ENCODE measurements at regions not wholly inside any gene's neighbourhood (a gene's known extent, or its start where the extent isn't known, plus 50 kb on each side); places are given as distances from the start of the nearest gene placed in this dataset.

GRCh38 chr10:71042216-71042615 lies 153.9 kb upstream of the PCBD1 start:
- Histone ChIP-seq H4K20me1 (ENCODE audit: insufficient read depth, low read length, poor library complexity, severe bottlenecking) (no peaks in the 10 kb centered on the region), H3K79me2 (ENCODE audit: insufficient read depth, low read length) (no peaks in the 10 kb centered on the region), H3K9me3 (ENCODE audit: insufficient read depth, low read depth, low read length) (no peaks in the 10 kb centered on the region), H3K36me3 (ENCODE audit: insufficient read depth, low read length) (no peaks in the 10 kb centered on the region), H2AFZ (ENCODE audit: low read length) (no peak overlapping the region), H3K4me3 (ENCODE audit: low read length, poor library complexity, severe bottlenecking) (no peak overlapping the region), H3K9ac (ENCODE audit: low read depth, low read length, poor library complexity, severe bottlenecking) (no peak overlapping the region), H3K4me1 (ENCODE audit: insufficient read depth, low read length, poor library complexity, severe bottlenecking) (no peaks in the 10 kb centered on the region), H3K4me2 (ENCODE audit: low read depth, low read length, poor library complexity, severe bottlenecking) (no peak overlapping the region), H3F3A (ENCODE audit: low read depth) (no peaks in the 10 kb centered on the region), H3K27me3 (ENCODE audit: insufficient read depth, low read length, poor library complexity, severe bottlenecking) (no peaks in the 10 kb centered on the region), H3K9me2 (replicated peaks; ENCODE audit: low read depth, low read length) (no peaks in the 10 kb centered on the region)
- TF ChIP-seq CTCF (conservative IDR thresholded peaks at IDR 0.05; ENCODE audit: low read length) (no peak), EZH2phosphoT487 (IDR thresholded peaks at IDR 0.05; ENCODE audit: borderline replicate concordance) (no peak)

- no peaks in the 10 kb centered on the region for H3K27me3 ChIP-seq (ENCODE audit: insufficient read depth, low read length, poor library complexity, severe bottlenecking)
- TF ChIP-seq EZH2phosphoT487 (IDR thresholded peaks at IDR 0.05; ENCODE audit: borderline replicate concordance) (no peak), CTCF (conservative IDR thresholded peaks at IDR 0.05; ENCODE audit: low read length) (no peak)
- no peaks in the 10 kb centered on the region for H3K9me2 ChIP-seq (replicated peaks; ENCODE audit: low read depth, low read length)
- H3K4me1 ChIP-seq (ENCODE audit: insufficient read depth, low read length, poor library complexity, severe bottlenecking) = no peaks in the 10 kb centered on the region
- no peaks in the 10 kb centered on the region for H4K20me1 ChIP-seq (ENCODE audit: insufficient read depth, low read length, poor library complexity, severe bottlenecking)
- no peak overlapping the region for H2AFZ ChIP-seq (ENCODE audit: low read length)
- no peak overlapping the region for H3K9ac ChIP-seq (ENCODE audit: low read depth, low read length, poor library complexity, severe bottlenecking)
- no peaks in the 10 kb centered on the region for H3K36me3 ChIP-seq (ENCODE audit: insufficient read depth, low read length)
- H3F3A ChIP-seq (ENCODE audit: low read depth) = no peaks in the 10 kb centered on the region
- no peaks in the 10 kb centered on the region for H3K79me2 ChIP-seq (ENCODE audit: insufficient read depth, low read length)
- H3K4me3 ChIP-seq (ENCODE audit: low read length, poor library complexity, severe bottlenecking) = no peak overlapping the region
- H3K9me3 ChIP-seq (ENCODE audit: insufficient read depth, low read depth, low read length) = no peaks in the 10 kb centered on the region
- H3K4me2 ChIP-seq (ENCODE audit: low read depth, low read length, poor library complexity, severe bottlenecking) = no peak overlapping the region
Observed at GRCh38 chr10:71042699-71043098, 154.3 kb upstream of the PCBD1 start.

- no peak overlapping the region for H3K4me3 ChIP-seq (ENCODE audit: low read length, poor library complexity, severe bottlenecking)
Observed at GRCh38 chr10:71043858-71044257, 155.5 kb upstream of the PCBD1 start.

More at GRCh38 chr10:71043858-71044257, 155.5 kb upstream of the PCBD1 start:
- no peaks in the 10 kb centered on the region for H3K79me2 ChIP-seq (ENCODE audit: insufficient read depth, low read length)
- no peak overlapping the region for H3K4me2 ChIP-seq (ENCODE audit: low read depth, low read length, poor library complexity, severe bottlenecking)
- H3K9me3 ChIP-seq (ENCODE audit: insufficient read depth, low read depth, low read length) = no peaks in the 10 kb centered on the region
- H3F3A ChIP-seq (ENCODE audit: low read depth) = no peaks in the 10 kb centered on the region
- no peaks in the 10 kb centered on the region for H3K27me3 ChIP-seq (ENCODE audit: insufficient read depth, low read length, poor library complexity, severe bottlenecking)
- H3K36me3 ChIP-seq (ENCODE audit: insufficient read depth, low read length) = no peaks in the 10 kb centered on the region
- H3K4me1 ChIP-seq (ENCODE audit: insufficient read depth, low read length, poor library complexity, severe bottlenecking) = no peaks in the 10 kb centered on the region
- H3K9me2 ChIP-seq (replicated peaks; ENCODE audit: low read depth, low read length) = no peaks in the 10 kb centered on the region
- no peaks in the 10 kb centered on the region for H4K20me1 ChIP-seq (ENCODE audit: insufficient read depth, low read length, poor library complexity, severe bottlenecking)
- H2AFZ ChIP-seq (ENCODE audit: low read length) = no peak overlapping the region
- no peak for TF ChIP-seq EZH2phosphoT487 (IDR thresholded peaks at IDR 0.05; ENCODE audit: borderline replicate concordance)
- no peak for TF ChIP-seq CTCF (conservative IDR thresholded peaks at IDR 0.05; ENCODE audit: low read length)
- no peak overlapping the region for H3K9ac ChIP-seq (ENCODE audit: low read depth, low read length, poor library complexity, severe bottlenecking)

Data from Loucy (cell line).